Tibial artery (tissue), 4 donors: ENCODE measurements at regions not wholly inside any gene's neighbourhood (a gene's known extent, or its start where the extent isn't known, plus 50 kb on each side); places are given as distances from the start of the nearest gene placed in this dataset.

ENCODE experiments used
- DNase-seq, 2 donors: peaks; one replicate each; pipeline ENCODE4 v3.0.0-alpha.2; 2019
- H3K27ac ChIP-seq, 2 donors: fragments of 200-600 bp; sonication (generic) in 1 of 2; 1 replicate in 1 of 2; 2 replicates in 1 of 2; pipeline ENCODE4 v1.5.1; 2018 to 2019; ENCODE audit warnings: mild to moderate bottlenecking in 1 of 2
- H3K27me3 ChIP-seq, 2 donors: fragments of 200-600 bp; sonication (generic) in 1 of 2; one replicate each; pipeline versions ENCODE4 v1.5.1 to v1.6.0; 2016 to 2019
- H3K36me3 ChIP-seq, 3 donors: fragments of 200-600 bp; sonication (generic) in 2 of 3; one replicate each; pipeline ENCODE4 v1.5.1; 2016 to 2019; ENCODE audit warnings: mild to moderate bottlenecking in 2 of 3
- H3K4me1 ChIP-seq, 4 donors: fragments of 200-600 bp; sonication (generic) in 2 of 4; 1 replicate in 3 of 4; 2 replicates in 1 of 4; pipeline ENCODE4 v1.5.1; 2016 to 2019
- H3K4me3 ChIP-seq, 2 donors: fragments of 200-600 bp; sonication (generic) in 1 of 2; 1 replicate in 1 of 2; 2 replicates in 1 of 2; pipeline ENCODE4 v1.5.1; 2018 to 2019; ENCODE audit warnings: mild to moderate bottlenecking in 2 of 2
- H3K9me3 ChIP-seq, 3 donors: fragments of 200-600 bp; sonication (generic) in 1 of 3; one replicate each; pipeline ENCODE4 v1.5.1; 2016 to 2019
- intact Hi-C: fragments of 100-400 bp; cut with DNase I; formaldehyde crosslinking; loops from one replicate; pipeline ENCODE4 v1.15.0; 2023; ENCODE audit warnings: low total_unique reads
- TF ChIP-seq, protein P1 (sequence below), 2 experiments: fragments of 200-600 bp in 1 of 2; fragments of 450-650 bp in 1 of 2; IDR thresholded peaks; one replicate each; pipeline ENCODE4 v1.5.1; 2017 to 2019; ENCODE audit warnings: antibody characterized with exemption in 2 of 2, mild to moderate bottlenecking in 1 of 2, moderate library complexity in 1 of 2

DNA sequence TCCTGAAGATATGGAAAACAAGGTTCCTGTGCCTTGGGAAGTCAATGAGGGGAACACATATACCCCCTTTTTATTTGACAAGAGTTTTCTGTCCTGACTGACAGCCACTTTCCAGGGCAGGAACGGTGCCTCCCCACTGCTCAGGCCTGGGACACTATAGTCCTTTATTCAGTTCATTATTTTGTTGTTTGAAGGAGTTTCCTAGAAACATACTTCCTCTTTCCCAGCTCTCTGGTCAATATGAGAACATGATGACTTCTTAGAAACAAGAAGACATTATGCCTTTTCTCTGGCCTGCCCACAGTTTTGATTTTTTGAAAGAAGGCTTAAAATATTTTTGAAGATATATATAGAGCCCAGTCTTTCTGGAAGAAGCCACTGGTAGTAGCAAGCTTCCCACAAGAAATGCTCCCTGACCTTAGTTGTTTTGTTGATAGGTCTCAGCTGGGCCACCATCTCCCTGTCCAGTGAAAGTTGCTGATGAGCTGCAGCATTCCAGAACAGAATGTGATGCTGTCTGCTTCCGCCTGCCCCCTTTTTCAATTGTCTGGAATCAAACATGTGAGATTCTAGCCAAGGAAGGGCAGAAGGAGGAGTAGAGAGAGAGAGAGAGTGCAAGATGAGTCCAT, 122.7 kb upstream of the ADRA1D start:
- H3K27me3 ChIP-seq: no peaks in the 10 kb centered on the region
- intact Hi-C loops: no loop called here
- no peaks in the 10 kb centered on the region for H3K9me3 ChIP-seq
- TF ChIP-seq, protein P1, sequence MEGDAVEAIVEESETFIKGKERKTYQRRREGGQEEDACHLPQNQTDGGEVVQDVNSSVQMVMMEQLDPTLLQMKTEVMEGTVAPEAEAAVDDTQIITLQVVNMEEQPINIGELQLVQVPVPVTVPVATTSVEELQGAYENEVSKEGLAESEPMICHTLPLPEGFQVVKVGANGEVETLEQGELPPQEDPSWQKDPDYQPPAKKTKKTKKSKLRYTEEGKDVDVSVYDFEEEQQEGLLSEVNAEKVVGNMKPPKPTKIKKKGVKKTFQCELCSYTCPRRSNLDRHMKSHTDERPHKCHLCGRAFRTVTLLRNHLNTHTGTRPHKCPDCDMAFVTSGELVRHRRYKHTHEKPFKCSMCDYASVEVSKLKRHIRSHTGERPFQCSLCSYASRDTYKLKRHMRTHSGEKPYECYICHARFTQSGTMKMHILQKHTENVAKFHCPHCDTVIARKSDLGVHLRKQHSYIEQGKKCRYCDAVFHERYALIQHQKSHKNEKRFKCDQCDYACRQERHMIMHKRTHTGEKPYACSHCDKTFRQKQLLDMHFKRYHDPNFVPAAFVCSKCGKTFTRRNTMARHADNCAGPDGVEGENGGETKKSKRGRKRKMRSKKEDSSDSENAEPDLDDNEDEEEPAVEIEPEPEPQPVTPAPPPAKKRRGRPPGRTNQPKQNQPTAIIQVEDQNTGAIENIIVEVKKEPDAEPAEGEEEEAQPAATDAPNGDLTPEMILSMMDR (IDR thresholded peaks at IDR 0.05): no peak
- no peaks in the 10 kb centered on the region for H3K4me1 ChIP-seq
- H3K4me3 ChIP-seq: no peak overlapping the region
- no peaks in the 10 kb centered on the region for H3K36me3 ChIP-seq
- DNase-seq: no peak
- H3K27ac ChIP-seq: no peak overlapping the region

GRCh38 chr20:4370851-4371250, 121.8 kb upstream of the ADRA1D start:
- Histone ChIP-seq H3K27ac (no peak overlapping the region), H3K36me3 (no peaks in the 10 kb centered on the region), H3K27me3 (no peaks in the 10 kb centered on the region), H3K4me1 (no peaks in the 10 kb centered on the region), H3K4me3 (no peak overlapping the region), H3K9me3 (no peaks in the 10 kb centered on the region)
- TF ChIP-seq, protein P1 (IDR thresholded peaks at IDR 0.05): no peak
- intact Hi-C loops: no loop called here
- no peak for DNase-seq

DNA sequence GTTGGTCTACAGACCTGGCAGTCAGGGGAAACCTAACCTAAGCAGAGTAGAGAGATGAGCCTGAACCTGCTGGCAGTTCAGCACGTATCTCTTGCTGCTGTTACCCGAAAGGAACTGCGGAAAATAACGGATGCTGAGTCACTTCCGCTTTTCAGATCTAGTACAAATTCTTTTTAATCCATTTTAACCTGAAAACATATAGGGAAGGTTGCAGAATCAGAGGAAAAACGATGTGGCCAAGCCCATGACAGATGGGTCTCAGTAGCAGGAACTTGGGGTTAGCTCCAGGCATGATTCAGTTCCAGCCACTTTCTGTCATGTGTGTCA, 120.7 kb upstream of the ADRA1D start:
- intact Hi-C loops: no loop called here
- Histone ChIP-seq H3K36me3 (no peaks in the 10 kb centered on the region), H3K9me3 (no peaks in the 10 kb centered on the region), H3K4me3 (no peak overlapping the region), H3K4me1 (no peaks in the 10 kb centered on the region), H3K27ac (no peak overlapping the region), H3K27me3 (no peaks in the 10 kb centered on the region)
- TF ChIP-seq, protein P1 (IDR thresholded peaks at IDR 0.05): no peak
- no peak for DNase-seq

- Histone ChIP-seq H3K4me1 (no peaks in the 10 kb centered on the region), H3K27me3 (no peaks in the 10 kb centered on the region), H3K9me3 (no peaks in the 10 kb centered on the region), H3K27ac (no peak overlapping the region), H3K36me3 (no peaks in the 10 kb centered on the region), H3K4me3 (no peak overlapping the region)
- no peak for DNase-seq
- intact Hi-C loops: no loop called here
- TF ChIP-seq, protein P1 (IDR thresholded peaks at IDR 0.05): no peak
These were observed 120.2 kb upstream of the ADRA1D start for GRCh38 chr20:4369119-4369797.

DNA sequence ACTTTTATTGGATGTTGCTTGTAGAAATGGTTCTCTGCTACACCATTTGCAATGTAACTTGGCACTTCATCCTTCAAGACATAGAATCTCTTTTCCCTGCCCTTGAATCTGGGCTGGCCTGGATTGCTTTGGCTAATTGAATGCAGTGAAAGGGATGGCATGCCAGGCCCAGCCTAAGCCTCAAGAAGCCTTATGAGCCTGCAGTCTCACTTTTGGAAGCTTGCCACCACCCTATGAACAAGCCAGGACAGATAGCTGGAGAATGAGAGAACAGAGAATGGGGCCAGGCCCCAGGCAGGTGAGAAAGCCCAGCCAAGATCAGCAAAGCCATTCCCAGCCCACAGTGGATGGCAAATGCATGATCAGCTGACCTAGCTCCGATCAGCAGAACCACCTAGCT, 117.0 kb upstream of the ADRA1D start:
- Histone ChIP-seq H3K4me1 (no peaks in the 10 kb centered on the region), H3K27ac (no peak overlapping the region), H3K9me3 (no peaks in the 10 kb centered on the region), H3K27me3 (no peaks in the 10 kb centered on the region), H3K36me3 (no peaks in the 10 kb centered on the region), H3K4me3 (no peak overlapping the region)
- TF ChIP-seq, protein P1 (IDR thresholded peaks at IDR 0.05): no peak
- intact Hi-C loops: no loop called here
- DNase-seq: no peak
